ENCODE measurements at regions not wholly inside any gene's neighbourhood (a gene's known extent, or its start where the extent isn't known, plus 50 kb on each side); places are given as distances from the start of the nearest gene placed in this dataset.

DNA sequence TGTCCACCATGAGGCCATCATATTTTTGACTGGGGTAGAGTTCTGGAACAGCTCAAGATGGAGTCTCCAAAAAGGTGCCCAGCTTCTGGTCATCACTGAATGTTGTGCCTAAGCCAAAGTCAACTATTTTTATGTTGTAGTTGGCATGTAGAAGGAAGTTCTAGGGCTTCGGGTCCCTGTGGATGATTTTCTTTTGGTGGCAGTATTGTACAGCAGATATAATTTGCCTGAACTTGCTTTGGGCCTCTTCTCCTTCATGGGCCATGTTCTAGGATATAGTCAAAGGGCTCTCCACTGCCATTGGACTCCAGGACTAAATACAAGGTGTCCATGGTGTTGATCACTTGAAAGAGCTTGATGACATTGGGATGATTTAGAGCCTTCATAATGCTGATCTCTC lies 143.6 kb downstream of the SLC38A4 start:
- H3K9ac ChIP-seq (ENCODE audit: low read length in 3 of 3) = no peak overlapping the region
- no peaks in the 10 kb centered on the region for H3K9me3 ChIP-seq (ENCODE audit: control insufficient read depth in 2 of 3, insufficient read depth in 1 of 3, low read length in 3 of 3)
- no peak overlapping the region for H3K27ac ChIP-seq (ENCODE audit: low read depth in 2 of 2, low read length in 2 of 2)
- H3K4me3 ChIP-seq (ENCODE audit: low read length in 3 of 3) = no peak overlapping the region
- no peaks in the 10 kb centered on the region for H3K27me3 ChIP-seq (ENCODE audit: control insufficient read depth, insufficient read depth, low read length)
- TF ChIP-seq, protein P1, sequence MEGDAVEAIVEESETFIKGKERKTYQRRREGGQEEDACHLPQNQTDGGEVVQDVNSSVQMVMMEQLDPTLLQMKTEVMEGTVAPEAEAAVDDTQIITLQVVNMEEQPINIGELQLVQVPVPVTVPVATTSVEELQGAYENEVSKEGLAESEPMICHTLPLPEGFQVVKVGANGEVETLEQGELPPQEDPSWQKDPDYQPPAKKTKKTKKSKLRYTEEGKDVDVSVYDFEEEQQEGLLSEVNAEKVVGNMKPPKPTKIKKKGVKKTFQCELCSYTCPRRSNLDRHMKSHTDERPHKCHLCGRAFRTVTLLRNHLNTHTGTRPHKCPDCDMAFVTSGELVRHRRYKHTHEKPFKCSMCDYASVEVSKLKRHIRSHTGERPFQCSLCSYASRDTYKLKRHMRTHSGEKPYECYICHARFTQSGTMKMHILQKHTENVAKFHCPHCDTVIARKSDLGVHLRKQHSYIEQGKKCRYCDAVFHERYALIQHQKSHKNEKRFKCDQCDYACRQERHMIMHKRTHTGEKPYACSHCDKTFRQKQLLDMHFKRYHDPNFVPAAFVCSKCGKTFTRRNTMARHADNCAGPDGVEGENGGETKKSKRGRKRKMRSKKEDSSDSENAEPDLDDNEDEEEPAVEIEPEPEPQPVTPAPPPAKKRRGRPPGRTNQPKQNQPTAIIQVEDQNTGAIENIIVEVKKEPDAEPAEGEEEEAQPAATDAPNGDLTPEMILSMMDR (IDR thresholded peaks at IDR 0.05; ENCODE audit: borderline replicate concordance, extremely low read depth, insufficient read depth) = no peak
- H3K4me1 ChIP-seq (ENCODE audit: control insufficient read depth in 2 of 3, insufficient read depth in 2 of 3, low read depth in 1 of 3, low read length in 3 of 3) = no peaks in the 10 kb centered on the region
- no peaks in the 10 kb centered on the region for H3K36me3 ChIP-seq (ENCODE audit: control insufficient read depth in 2 of 3, insufficient read depth in 3 of 3, low read length in 3 of 3)
- DNase-seq (no peak), FAIRE-seq (no peak)
- intact Hi-C loops (cut with DNase I) = no loop called here

DNA sequence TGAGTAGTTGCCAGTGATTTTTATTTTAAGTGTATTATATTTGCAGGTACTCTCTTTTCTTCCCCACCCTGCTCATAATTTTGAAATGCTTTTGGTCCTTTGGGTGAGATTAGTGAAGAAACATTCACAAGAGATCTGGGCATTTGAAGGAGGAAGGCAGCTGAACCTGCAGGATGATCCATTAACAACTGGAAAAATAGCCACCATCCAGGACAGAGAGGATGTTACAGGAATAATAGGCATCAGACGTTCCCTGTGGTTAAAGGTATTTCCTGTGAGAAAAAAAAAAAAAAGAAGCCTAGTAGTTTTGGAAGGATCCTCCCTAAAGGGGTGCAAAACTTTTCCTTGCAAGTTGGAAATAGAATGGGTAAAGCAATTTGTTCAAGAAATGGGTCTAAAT lies 145.3 kb downstream of the SLC38A4 start:
- TF ChIP-seq, protein P1 (IDR thresholded peaks at IDR 0.05; ENCODE audit: borderline replicate concordance, extremely low read depth, insufficient read depth) = no peak
- DNase-seq (no peak), FAIRE-seq (no peak)
- H3K27ac ChIP-seq (ENCODE audit: low read depth in 2 of 2, low read length in 2 of 2) = no peak overlapping the region
- no peaks in the 10 kb centered on the region for H3K9me3 ChIP-seq (ENCODE audit: control insufficient read depth in 2 of 3, insufficient read depth in 1 of 3, low read length in 3 of 3)
- H3K9ac ChIP-seq (ENCODE audit: low read length in 3 of 3) = no peak overlapping the region
- no peak overlapping the region for H3K4me3 ChIP-seq (ENCODE audit: low read length in 3 of 3)
- no peaks in the 10 kb centered on the region for H3K36me3 ChIP-seq (ENCODE audit: control insufficient read depth in 2 of 3, insufficient read depth in 3 of 3, low read length in 3 of 3)
- intact Hi-C loops (cut with DNase I) = no loop called here
- H3K27me3 ChIP-seq (ENCODE audit: control insufficient read depth, insufficient read depth, low read length) = no peaks in the 10 kb centered on the region
- no peaks in the 10 kb centered on the region for H3K4me1 ChIP-seq (ENCODE audit: control insufficient read depth in 2 of 3, insufficient read depth in 2 of 3, low read depth in 1 of 3, low read length in 3 of 3)

DNA sequence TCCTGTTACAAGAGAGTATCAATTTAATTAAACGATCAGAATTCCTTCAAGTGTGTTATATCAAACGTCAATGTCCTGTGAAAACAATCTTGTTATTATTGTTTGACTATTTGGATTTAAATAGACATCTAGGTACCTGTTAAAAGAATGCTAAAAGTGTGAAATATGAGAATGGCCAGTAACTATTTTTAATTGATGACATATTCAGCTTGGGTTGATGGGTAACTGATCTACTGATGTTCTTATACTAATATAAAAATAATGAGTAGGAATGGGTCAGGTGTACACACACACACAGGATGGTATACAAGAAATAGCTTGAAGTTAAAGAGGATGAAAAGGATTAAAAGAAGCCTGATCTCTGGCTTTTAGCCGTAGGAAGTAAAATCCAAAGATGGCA lies 146.0 kb downstream of the SLC38A4 start:
- Histone ChIP-seq H3K9ac (ENCODE audit: low read length in 3 of 3) (no peak overlapping the region), H3K4me1 (ENCODE audit: control insufficient read depth in 2 of 3, insufficient read depth in 2 of 3, low read depth in 1 of 3, low read length in 3 of 3) (no peaks in the 10 kb centered on the region), H3K27ac (ENCODE audit: low read depth in 2 of 2, low read length in 2 of 2) (no peak overlapping the region), H3K4me3 (ENCODE audit: low read length in 3 of 3) (no peak overlapping the region), H3K9me3 (ENCODE audit: control insufficient read depth in 2 of 3, insufficient read depth in 1 of 3, low read length in 3 of 3) (no peaks in the 10 kb centered on the region), H3K36me3 (ENCODE audit: control insufficient read depth in 2 of 3, insufficient read depth in 3 of 3, low read length in 3 of 3) (no peaks in the 10 kb centered on the region), H3K27me3 (ENCODE audit: control insufficient read depth, insufficient read depth, low read length) (no peaks in the 10 kb centered on the region)
- TF ChIP-seq, protein P1 (IDR thresholded peaks at IDR 0.05; ENCODE audit: borderline replicate concordance, extremely low read depth, insufficient read depth) = no peak
- intact Hi-C loops (cut with DNase I) = no loop called here
- DNase-seq (no peak), FAIRE-seq (no peak)

DNA sequence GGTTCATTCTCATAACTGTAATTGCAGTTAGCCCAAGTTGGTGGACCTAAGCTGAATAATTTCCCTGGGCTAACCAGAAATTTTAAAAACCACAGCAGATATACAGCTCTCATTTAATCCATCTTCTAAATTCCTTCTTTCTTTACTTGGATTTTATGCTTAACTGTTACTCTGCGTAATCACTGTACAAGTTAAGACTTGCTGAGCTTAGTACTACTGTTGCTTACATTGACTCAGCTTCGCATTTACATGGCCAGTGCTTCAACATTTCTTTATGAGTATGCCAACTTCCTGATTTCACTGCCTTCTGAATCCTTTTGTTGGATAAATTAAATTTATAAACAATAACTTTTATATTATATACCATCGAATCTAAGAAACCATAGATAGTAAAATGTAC lies 147.4 kb downstream of the SLC38A4 start:
- Histone ChIP-seq H3K9ac (ENCODE audit: low read length in 3 of 3) (no peak overlapping the region), H3K27ac (ENCODE audit: low read depth in 2 of 2, low read length in 2 of 2) (no peak overlapping the region), H3K4me1 (ENCODE audit: control insufficient read depth in 2 of 3, insufficient read depth in 2 of 3, low read depth in 1 of 3, low read length in 3 of 3) (no peaks in the 10 kb centered on the region), H3K36me3 (ENCODE audit: control insufficient read depth in 2 of 3, insufficient read depth in 3 of 3, low read length in 3 of 3) (no peaks in the 10 kb centered on the region), H3K27me3 (ENCODE audit: control insufficient read depth, insufficient read depth, low read length) (no peaks in the 10 kb centered on the region), H3K9me3 (ENCODE audit: control insufficient read depth in 2 of 3, insufficient read depth in 1 of 3, low read length in 3 of 3) (no peaks in the 10 kb centered on the region), H3K4me3 (ENCODE audit: low read length in 3 of 3) (no peak overlapping the region)
- FAIRE-seq (no peak), DNase-seq (no peak)
- TF ChIP-seq, protein P1 (IDR thresholded peaks at IDR 0.05; ENCODE audit: borderline replicate concordance, extremely low read depth, insufficient read depth) = no peak
- intact Hi-C loops (cut with DNase I) = no loop called here

All from kidney (tissue), 13 donors.